ENCODE measurements at regions not wholly inside any gene's neighbourhood (a gene's known extent, or its start where the extent isn't known, plus 50 kb on each side); places are given as distances from the start of the nearest gene placed in this dataset.

DNA sequence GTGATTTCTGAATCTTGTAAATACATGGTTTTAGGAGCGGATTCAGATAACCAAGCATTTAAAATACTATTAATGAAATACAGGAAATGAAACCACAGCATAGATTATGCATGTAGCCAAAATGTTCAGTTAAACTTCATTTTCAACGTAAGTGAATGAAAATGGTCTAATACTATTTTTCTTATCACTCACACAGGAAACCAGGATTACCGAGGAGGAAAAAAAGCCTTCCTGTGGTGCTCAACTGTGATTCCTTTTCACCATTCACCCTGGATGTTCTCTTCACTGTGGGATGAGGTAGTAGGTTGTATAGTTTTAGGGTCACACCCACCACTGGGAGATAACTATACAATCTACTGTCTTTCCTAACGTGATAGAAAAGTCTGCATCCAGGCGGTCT lies 83.4 kb upstream of the ZNF169 start:
- Histone ChIP-seq H3K36me3 (ENCODE audit: control insufficient read depth, insufficient read depth, low read length) (peaks cover 28% of the 10 kb centered on the region; the same call in 1 of the 2 replicates), H3K27ac (ENCODE audit: low read length) (no peak overlapping the region), H3K9me3 (ENCODE audit: control insufficient read depth, insufficient read depth, low read depth, low read length) (no peaks in the 10 kb centered on the region), H3K4me1 (ENCODE audit: control insufficient read depth, insufficient read depth, low read length) (peaks cover 20% of the 10 kb centered on the region), H3K27me3 (ENCODE audit: control insufficient read depth, insufficient read depth, low read length) (no peaks in the 10 kb centered on the region), H3K4me3 (ENCODE audit: low read depth in 2 of 2, low read length in 2 of 2) (no peak overlapping the region)
- no TSS peak for BruUV-seq (replicated peaks)
- ChIA-PET POLR2A (no interaction called here), CTCF (no interaction called here)
- ATAC-seq (no peak), DNase-seq (ENCODE audit: low read depth, low spot score) (no peak)
- TF ChIP-seq TCF7L2 (IDR thresholded peaks at IDR 0.05; ENCODE audit: low read depth, low read length) (no peak), POLR2AphosphoS5 (IDR thresholded peaks at IDR 0.05; ENCODE audit: low read depth, low read length) (no peak), SIN3A (IDR thresholded peaks at IDR 0.05; ENCODE audit: borderline replicate concordance, insufficient read depth, low read depth, low read length) (no peak)
- TF ChIP-seq, protein P1, sequence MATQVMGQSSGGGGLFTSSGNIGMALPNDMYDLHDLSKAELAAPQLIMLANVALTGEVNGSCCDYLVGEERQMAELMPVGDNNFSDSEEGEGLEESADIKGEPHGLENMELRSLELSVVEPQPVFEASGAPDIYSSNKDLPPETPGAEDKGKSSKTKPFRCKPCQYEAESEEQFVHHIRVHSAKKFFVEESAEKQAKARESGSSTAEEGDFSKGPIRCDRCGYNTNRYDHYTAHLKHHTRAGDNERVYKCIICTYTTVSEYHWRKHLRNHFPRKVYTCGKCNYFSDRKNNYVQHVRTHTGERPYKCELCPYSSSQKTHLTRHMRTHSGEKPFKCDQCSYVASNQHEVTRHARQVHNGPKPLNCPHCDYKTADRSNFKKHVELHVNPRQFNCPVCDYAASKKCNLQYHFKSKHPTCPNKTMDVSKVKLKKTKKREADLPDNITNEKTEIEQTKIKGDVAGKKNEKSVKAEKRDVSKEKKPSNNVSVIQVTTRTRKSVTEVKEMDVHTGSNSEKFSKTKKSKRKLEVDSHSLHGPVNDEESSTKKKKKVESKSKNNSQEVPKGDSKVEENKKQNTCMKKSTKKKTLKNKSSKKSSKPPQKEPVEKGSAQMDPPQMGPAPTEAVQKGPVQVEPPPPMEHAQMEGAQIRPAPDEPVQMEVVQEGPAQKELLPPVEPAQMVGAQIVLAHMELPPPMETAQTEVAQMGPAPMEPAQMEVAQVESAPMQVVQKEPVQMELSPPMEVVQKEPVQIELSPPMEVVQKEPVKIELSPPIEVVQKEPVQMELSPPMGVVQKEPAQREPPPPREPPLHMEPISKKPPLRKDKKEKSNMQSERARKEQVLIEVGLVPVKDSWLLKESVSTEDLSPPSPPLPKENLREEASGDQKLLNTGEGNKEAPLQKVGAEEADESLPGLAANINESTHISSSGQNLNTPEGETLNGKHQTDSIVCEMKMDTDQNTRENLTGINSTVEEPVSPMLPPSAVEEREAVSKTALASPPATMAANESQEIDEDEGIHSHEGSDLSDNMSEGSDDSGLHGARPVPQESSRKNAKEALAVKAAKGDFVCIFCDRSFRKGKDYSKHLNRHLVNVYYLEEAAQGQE (IDR thresholded peaks at IDR 0.05; ENCODE audit: insufficient read depth in 1 of 2, low read depth in 2 of 2, low read length in 1 of 2), result no peak
- TF ChIP-seq, protein P2, sequence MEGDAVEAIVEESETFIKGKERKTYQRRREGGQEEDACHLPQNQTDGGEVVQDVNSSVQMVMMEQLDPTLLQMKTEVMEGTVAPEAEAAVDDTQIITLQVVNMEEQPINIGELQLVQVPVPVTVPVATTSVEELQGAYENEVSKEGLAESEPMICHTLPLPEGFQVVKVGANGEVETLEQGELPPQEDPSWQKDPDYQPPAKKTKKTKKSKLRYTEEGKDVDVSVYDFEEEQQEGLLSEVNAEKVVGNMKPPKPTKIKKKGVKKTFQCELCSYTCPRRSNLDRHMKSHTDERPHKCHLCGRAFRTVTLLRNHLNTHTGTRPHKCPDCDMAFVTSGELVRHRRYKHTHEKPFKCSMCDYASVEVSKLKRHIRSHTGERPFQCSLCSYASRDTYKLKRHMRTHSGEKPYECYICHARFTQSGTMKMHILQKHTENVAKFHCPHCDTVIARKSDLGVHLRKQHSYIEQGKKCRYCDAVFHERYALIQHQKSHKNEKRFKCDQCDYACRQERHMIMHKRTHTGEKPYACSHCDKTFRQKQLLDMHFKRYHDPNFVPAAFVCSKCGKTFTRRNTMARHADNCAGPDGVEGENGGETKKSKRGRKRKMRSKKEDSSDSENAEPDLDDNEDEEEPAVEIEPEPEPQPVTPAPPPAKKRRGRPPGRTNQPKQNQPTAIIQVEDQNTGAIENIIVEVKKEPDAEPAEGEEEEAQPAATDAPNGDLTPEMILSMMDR (IDR thresholded peaks at IDR 0.05), result no peak
- intact Hi-C loops (cut with micrococcal nuclease; ENCODE audit: unreplicated experiment), result no loop called here
- in situ Hi-C loops (cut with HindIII; ENCODE audit: low pct_unique_long_range_greater_than_20kb, low sequenced_read_pairs), result no loop called here

GRCh38 chr9:94176608-94177007 lies 82.5 kb upstream of the ZNF169 start:
- Histone ChIP-seq H3K4me3 (ENCODE audit: low read depth in 2 of 2, low read length in 2 of 2) (no peak overlapping the region), H3K4me1 (ENCODE audit: control insufficient read depth, insufficient read depth, low read length) (peaks cover 20% of the 10 kb centered on the region), H3K36me3 (ENCODE audit: control insufficient read depth, insufficient read depth, low read length) (peaks cover 25% of the 10 kb centered on the region; the same call in 1 of the 2 replicates), H3K27me3 (ENCODE audit: control insufficient read depth, insufficient read depth, low read length) (no peaks in the 10 kb centered on the region), H3K27ac (ENCODE audit: low read length) (no peak overlapping the region), H3K9me3 (ENCODE audit: control insufficient read depth, insufficient read depth, low read depth, low read length) (no peaks in the 10 kb centered on the region)
- ATAC-seq (no peak), DNase-seq (ENCODE audit: low read depth, low spot score) (no peak)
- BruUV-seq (replicated peaks), result no TSS peak
- intact Hi-C loops (cut with micrococcal nuclease; ENCODE audit: unreplicated experiment), result no loop called here
- no peak for TF ChIP-seq TCF7L2 (IDR thresholded peaks at IDR 0.05; ENCODE audit: low read depth, low read length)
- no peak for TF ChIP-seq SIN3A (IDR thresholded peaks at IDR 0.05; ENCODE audit: borderline replicate concordance, insufficient read depth, low read depth, low read length)
- TF ChIP-seq, protein P2 (IDR thresholded peaks at IDR 0.05), result no peak
- TF ChIP-seq POLR2AphosphoS5 (IDR thresholded peaks at IDR 0.05; ENCODE audit: low read depth, low read length), result no peak
- TF ChIP-seq, protein P1 (IDR thresholded peaks at IDR 0.05; ENCODE audit: insufficient read depth in 1 of 2, low read depth in 2 of 2, low read length in 1 of 2), result no peak
- POLR2A ChIA-PET, result interaction anchor here (0.6 kb wide), 1 partner anchor 33 kb away, joined by 3 read pairs; no protein-coding TSS in a partner anchor
- in situ Hi-C loops (cut with HindIII; ENCODE audit: low pct_unique_long_range_greater_than_20kb, low sequenced_read_pairs), result no loop called here
- CTCF ChIA-PET, result no interaction called here
